Panc1 (cell line): ENCODE measurements at regions not wholly inside any gene's neighbourhood (a gene's known extent, or its start where the extent isn't known, plus 50 kb on each side); places are given as distances from the start of the nearest gene placed in this dataset.

Source experiments
- CTCF ChIP-seq: fragments of 450-650 bp; IDR thresholded peaks from 2 replicates; pipeline ENCODE4 v1.5.1; 2017; ENCODE audit warnings: mild to moderate bottlenecking
- POLR2AphosphoS5 ChIP-seq: IDR thresholded peaks from 2 replicates; pipeline ENCODE4 v1.6.1; 2012; ENCODE audit warnings: mild to moderate bottlenecking, low read depth, low read length, moderate library complexity
- SIN3A ChIP-seq: IDR thresholded peaks from 2 replicates; pipeline ENCODE4 v1.6.1; 2012; ENCODE audit warnings: low read depth, mild to moderate bottlenecking, low read length, moderate library complexity, borderline replicate concordance; ENCODE audit not compliant: insufficient read depth

DNA sequence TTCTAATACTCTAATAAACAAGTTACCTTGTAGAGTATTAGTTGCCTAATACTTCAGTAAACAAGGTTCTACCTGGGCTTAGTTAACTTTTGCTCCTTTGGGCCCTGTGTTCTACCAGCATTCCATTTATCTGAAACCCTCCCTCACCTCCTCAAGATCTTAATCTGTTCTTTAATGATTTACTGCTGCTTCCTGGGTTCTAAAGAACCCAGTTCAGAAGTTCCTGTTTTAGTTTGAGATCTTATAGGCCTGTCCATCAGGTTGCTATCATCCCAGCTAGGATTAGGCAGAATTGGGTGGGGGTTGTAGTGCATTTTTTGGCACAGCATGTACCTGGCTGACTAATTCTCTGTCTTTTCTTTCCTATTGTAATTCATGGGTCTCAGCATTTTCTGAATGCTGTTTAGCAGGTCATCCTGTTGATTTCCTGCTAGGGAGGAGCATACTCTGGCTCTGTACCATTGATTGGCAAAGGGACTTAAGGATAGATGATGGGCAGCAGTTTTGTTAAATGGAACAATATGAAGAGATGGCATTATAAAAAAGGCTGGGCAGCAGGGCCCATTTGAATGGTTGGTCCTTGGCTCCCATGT lies 53.7 kb upstream of the TMEM248 start:
- TF ChIP-seq CTCF: no peak
- no peak for TF ChIP-seq POLR2AphosphoS5
- TF ChIP-seq SIN3A: no peak
